K562 (cell line): ENCODE measurements at regions not wholly inside any gene's neighbourhood (a gene's known extent, or its start where the extent isn't known, plus 50 kb on each side); places are given as distances from the start of the nearest gene placed in this dataset.

Experiments used
- ATAC-seq: fragments of 200-7000 bp; cut with Tn5 transposase; 3 replicates; pipeline ENCODE4 v1.9.1; 2020; ENCODE audit warnings: moderate library complexity
- BruUV-seq: library from RNA; stranded (reverse); fragments of 400-500 nt; replicated peaks from 2 replicates; lab custom pipeline; 2021; lab: Mats Ljungman, UMichigan
- CTCF ChIA-PET: fragments of 300-600 bp; formaldehyde crosslinking; extraction: SDS; loops from one replicate; lab custom pipeline; 2021; ENCODE audit warnings: low intra/inter-chr PET ratio; lab: Yijun Ruan, JAX
- POLR2A ChIA-PET: fragments of 300-600, 350-650 bp; sonication (Branson Sonifier 250); formaldehyde crosslinking; extraction: SDS; loops from one replicate; lab custom pipeline; 2021; ENCODE audit warnings: antibody characterized with exemption, inconsistent platforms; lab: Yijun Ruan, JAX
- DNase-seq, 4 experiments: peaks; one replicate each; pipeline versions ENCODE4 v3.0.0 to v3.0.0-alpha.2; 2011 to 2018; ENCODE audit warnings: low spot score in 3 of 4, mixed read lengths in 3 of 4; ENCODE audit errors: extremely low read depth in 1 of 4
- FAIRE-seq: peaks from 2 replicates; lab custom pipeline; 2011; peaks lifted over from hg19 to GRCh38; lab: Jason Lieb, UNC
- H2AFZ ChIP-seq: 2 replicates; pipeline ENCODE4 v1.6.0; 2011; ENCODE audit warnings: low read depth, low read length, control low read depth, inconsistent platforms
- H3K27ac ChIP-seq: fragments of 200-600 bp; 3 replicates; pipeline ENCODE4 v1.8.0; 2011; ENCODE audit warnings: low read depth, mild to moderate bottlenecking, control low read depth, inconsistent platforms, low read length, moderate library complexity, mixed read lengths; ENCODE audit errors: extremely low read depth
- H3K27me3 ChIP-seq, 2 experiments: fragments of 300-600 bp in 1 of 2; 2 replicates in 1 of 2; 3 replicates in 1 of 2; pipeline versions ENCODE4 v1.6.0 to v1.8.0; 2011; ENCODE audit warnings: inconsistent platforms in 2 of 2, low read length in 2 of 2, mild to moderate bottlenecking in 1 of 2, mixed read lengths in 1 of 2, moderate library complexity in 1 of 2; ENCODE audit not compliant: control insufficient read depth in 2 of 2, insufficient read depth in 2 of 2
- H3K36me3 ChIP-seq: fragments of 300-600 bp; 3 replicates; pipeline ENCODE4 v1.8.0; 2011; ENCODE audit warnings: mild to moderate bottlenecking, low read length, inconsistent platforms; ENCODE audit not compliant: control insufficient read depth, insufficient read depth
- H3K4me1 ChIP-seq, 2 experiments: fragments of 200-600 bp in 1 of 2; replicated peaks in 1 of 2; 2 replicates in 1 of 2; 3 replicates in 1 of 2; pipeline versions ENCODE4 v1.5.1 to v1.8.0; 2011; ENCODE audit warnings: inconsistent platforms in 2 of 2, low read length in 2 of 2, mild to moderate bottlenecking in 1 of 2, mixed read lengths in 1 of 2, moderate library complexity in 1 of 2; ENCODE audit not compliant: control insufficient read depth in 2 of 2, insufficient read depth in 2 of 2
- H3K4me2 ChIP-seq: 2 replicates; pipeline ENCODE4 v1.6.1; 2011; ENCODE audit warnings: low read length, control low read depth, inconsistent platforms, mixed read lengths; ENCODE audit not compliant: insufficient read depth
- H3K4me3 ChIP-seq: fragments of 200-600 bp; sonication (generic), shearing (Covaris generic); 2 replicates; pipeline ENCODE4 v1.5.1; 2016; ENCODE audit warnings: control low read depth, inconsistent platforms
- H3K79me2 ChIP-seq: fragments of 200-600 bp; 3 replicates; pipeline ENCODE4 v1.8.0; 2011; ENCODE audit warnings: low read length, inconsistent platforms; ENCODE audit not compliant: control insufficient read depth, insufficient read depth
- H3K9ac ChIP-seq, 2 experiments: 2 replicates each; pipeline versions ENCODE4 v1.6.0 to v1.6.1; 2011; ENCODE audit warnings: low read depth in 2 of 2, low read length in 2 of 2, control low read depth in 1 of 2, inconsistent platforms in 1 of 2, mild to moderate bottlenecking in 1 of 2, mixed read lengths in 1 of 2; ENCODE audit not compliant: insufficient read depth in 1 of 2
- H3K9me1 ChIP-seq: one replicate; pipeline ENCODE4 v1.6.0; 2011; ENCODE audit warnings: inconsistent platforms, mild to moderate bottlenecking, low read length, moderate library complexity; ENCODE audit not compliant: control insufficient read depth, insufficient read depth
- H3K9me3 ChIP-seq: replicated peaks from 2 replicates; pipeline ENCODE4 v1.5.1; 2011; ENCODE audit warnings: low read depth, low read length, inconsistent platforms; ENCODE audit not compliant: control insufficient read depth, insufficient read depth
- H4K20me1 ChIP-seq: replicated peaks from 2 replicates; pipeline ENCODE4 v1.6.1; 2011; ENCODE audit warnings: low read length, inconsistent platforms, mixed read lengths; ENCODE audit not compliant: control insufficient read depth, insufficient read depth
- BCOR ChIP-seq: fragments of 450-650 bp; IDR thresholded peaks from 2 replicates; pipeline ENCODE4 v1.6.1; 2016
- CBFA2T2 ChIP-seq: fragments of 450-650 bp; conservative IDR thresholded peaks from 2 replicates; pipeline ENCODE4 v1.6.1; 2017; ENCODE audit warnings: mild to moderate bottlenecking
- CREB3 ChIP-seq: fragments of 450-650 bp; conservative IDR thresholded peaks from 2 replicates; pipeline ENCODE4 v1.6.1; 2016; ENCODE audit warnings: missing genetic modification characterization, low read depth, mild to moderate bottlenecking, missing compliant biosample characterization, moderate library complexity
- KHSRP ChIP-seq: fragments of 450-650 bp; IDR thresholded peaks from 2 replicates; pipeline ENCODE4 v1.6.1; 2017
- NUFIP1 ChIP-seq: fragments of 450-650 bp; IDR thresholded peaks from 2 replicates; pipeline ENCODE4 v1.6.1; 2018; ENCODE audit not compliant: partially characterized antibody
- RAD21 ChIP-seq, 2 experiments: fragments of 250-450 bp in 1 of 2; fragments of 450-650 bp in 1 of 2; sonication (Bioruptor Pico) in 1 of 2; formaldehyde crosslinking in 1 of 2; IDR thresholded peaks in 1 of 2; conservative IDR thresholded peaks in 1 of 2; 2 replicates each; pipeline versions ENCODE4 v1.4.0 to v1.8.0; 2020 to 2022; ENCODE audit warnings: mild to moderate bottlenecking in 2 of 2, moderate library complexity in 1 of 2
- RAD51 ChIP-seq: fragments of 450-650 bp; IDR thresholded peaks from 2 replicates; pipeline ENCODE4 v1.7.1; 2016; ENCODE audit warnings: low read depth, mild to moderate bottlenecking, borderline replicate concordance
- RFX1 ChIP-seq: fragments of 450-650 bp; IDR thresholded peaks from 2 replicates; pipeline ENCODE4 v1.6.1; 2016; ENCODE audit warnings: mild to moderate bottlenecking, moderate library complexity
- TAL1 ChIP-seq: fragments of 450-650 bp; IDR thresholded peaks from 2 replicates; pipeline ENCODE4 v1.6.1; 2016; ENCODE audit warnings: mild to moderate bottlenecking
- ZBTB26 ChIP-seq: fragments of 450-650 bp; formaldehyde crosslinking; IDR thresholded peaks from 2 replicates; pipeline ENCODE4 v1.4.0; 2022; ENCODE audit warnings: missing genetic modification characterization
- ZNF143 ChIP-seq: sonication (generic); formaldehyde crosslinking; IDR thresholded peaks from 2 replicates; pipeline ENCODE4 v1.9.0; 2022; ENCODE audit warnings: mild to moderate bottlenecking, missing genetic modification reagents
- ZNF175 ChIP-seq: fragments of 200-800 bp; sonication (Bioruptor generic); IDR thresholded peaks from 2 replicates; pipeline ENCODE4 v1.6.1; 2016; ENCODE audit warnings: low read depth, mild to moderate bottlenecking, missing genetic modification characterization, missing compliant biosample characterization
- ZNF431 ChIP-seq: sonication (generic); formaldehyde crosslinking; IDR thresholded peaks from 2 replicates; pipeline ENCODE4 v1.8.0; 2022; ENCODE audit warnings: mild to moderate bottlenecking, missing genetic modification reagents
- ZNF507 ChIP-seq: conservative IDR thresholded peaks from 2 replicates; pipeline ENCODE4 v1.6.1; 2017; ENCODE audit warnings: missing genetic modification characterization, missing compliant biosample characterization
- ZNF609 ChIP-seq: sonication (generic); formaldehyde crosslinking; IDR thresholded peaks from 2 replicates; pipeline ENCODE4 v1.8.1; 2023; ENCODE audit warnings: missing genetic modification reagents, mild to moderate bottlenecking, borderline replicate concordance
- in situ Hi-C: fragments of 300-500 bp; cut with MboI; formaldehyde crosslinking; loops from 4 replicates; pipeline ENCODE4 v1.15.0; 2018; ENCODE audit warnings: inconsistent platforms, mixed read lengths
- intact Hi-C: fragments of 100-400 bp; cut with micrococcal nuclease; formaldehyde crosslinking; loops from 2 replicates; pipeline ENCODE4 v1.14.2; 2022

- TF ChIP-seq ZNF609 (CRISPR knock-in tag) (no peak), ZNF431 (CRISPR knock-in tag) (no peak), CBFA2T2 (no peak)
Observed at GRCh38 chr5:90220554-90220953, 189.0 kb downstream of the CETN3 start (continued).

- no peak for TF ChIP-seq ZNF143 (CRISPR knock-in tag)
- no peak for TF ChIP-seq CREB3 (tag)
- no peak for TF ChIP-seq BCOR
- no peak for TF ChIP-seq KHSRP
- TF ChIP-seq NUFIP1, result no peak
- no peak for TF ChIP-seq ZNF507 (tag)
- TF ChIP-seq ZBTB26 (CRISPR knock-in tag), result no peak
- TF ChIP-seq ZNF175 (CRISPR knock-in tag), result no peak
- no peak for TF ChIP-seq RAD51
- TF ChIP-seq RFX1, result no peak
- TF ChIP-seq RAD21 (CRISPR knock-in tag; conservative IDR thresholded peaks at IDR 0.05 in 1 of 2, IDR thresholded peaks at IDR 0.05 in 1 of 2), result no peak
- TF ChIP-seq TAL1, result no peak
Observed at GRCh38 chr5:90214991-90215390, 194.6 kb downstream of the CETN3 start.

More at GRCh38 chr5:90214991-90215390, 194.6 kb downstream of the CETN3 start:
- Histone ChIP-seq H3K4me2 (no peak overlapping the region), H4K20me1 (no peaks in the 10 kb centered on the region), H3K79me2 (no peaks in the 10 kb centered on the region), H3K9me3 (no peaks in the 10 kb centered on the region), H3K27me3 (no peaks in the 10 kb centered on the region), H3K27ac (no peak overlapping the region), H2AFZ (no peak overlapping the region), H3K36me3 (no peaks in the 10 kb centered on the region), H3K4me1 (no peaks in the 10 kb centered on the region), H3K9me1 (no peaks in the 10 kb centered on the region), H3K9ac (no peak overlapping the region), H3K4me3 (no peak overlapping the region)
- ATAC-seq (no peak), FAIRE-seq (no peak), DNase-seq (no peak)
- in situ Hi-C loops (no loop called here), intact Hi-C loops (no loop called here)
- BruUV-seq, result no TSS peak
- ChIA-PET POLR2A (no interaction called here), CTCF (no interaction called here)
